NB4 (cell line): ENCODE measurements at regions not wholly inside any gene's neighbourhood (a gene's known extent, or its start where the extent isn't known, plus 50 kb on each side); places are given as distances from the start of the nearest gene placed in this dataset.
A peak's percentile ranks its signal among the peaks of the same experiment; 100 is the strongest.

Experiments
- DNase-seq: peaks from one replicate; pipeline ENCODE4 v3.0.0; 2010; ENCODE audit warnings: low read depth
- H3K4me3 ChIP-seq: one replicate; pipeline ENCODE4 v1.5.1; 2011; ENCODE audit warnings: mild to moderate bottlenecking, low read depth, low read length, moderate library complexity
- CTCF ChIP-seq: IDR thresholded peaks from one replicate; pipeline ENCODE4 v1.5.1; 2012; ENCODE audit warnings: low read depth, low read length
- MAX ChIP-seq: IDR thresholded peaks from 2 replicates; pipeline ENCODE4 v1.6.1; 2011; ENCODE audit warnings: low read depth, low read length
- MYC ChIP-seq: IDR thresholded peaks from 2 replicates; pipeline ENCODE4 v1.6.1; 2011; ENCODE audit warnings: low read depth, low read length
- POLR2A ChIP-seq: IDR thresholded peaks from 2 replicates; pipeline ENCODE4 v1.6.1; 2011; ENCODE audit warnings: mild to moderate bottlenecking; ENCODE audit not compliant: insufficient read length; ENCODE audit errors: extremely low read depth

GRCh38 chr13:95485045-95485517, 67.4 kb upstream of the CLDN10 start:
- TF ChIP-seq CTCF (peak; percentile 25), MYC (peak; percentile 42; the same call in 1 of the 2 replicates), POLR2A (no peak), MAX (peak; percentile 93)
- no peak overlapping the region for H3K4me3 ChIP-seq
- DNase-seq = peak; percentile 67

- H3K4me3 ChIP-seq = no peak overlapping the region
- DNase-seq = no peak
- no peak for TF ChIP-seq MYC
- TF ChIP-seq POLR2A = no peak
- TF ChIP-seq MAX = no peak
- no peak for TF ChIP-seq CTCF
Measured at GRCh38 chr13:95485518-95486144, 66.9 kb upstream of the CLDN10 start.

- no peak overlapping the region for H3K4me3 ChIP-seq
- TF ChIP-seq POLR2A = no peak
- no peak for TF ChIP-seq CTCF
- no peak for TF ChIP-seq MAX
- no peak for TF ChIP-seq MYC
- DNase-seq = no peak
Measured at GRCh38 chr13:95492044-95492801, 60.3 kb upstream of the CLDN10 start.

GRCh38 chr13:95494082-95494681, 58.3 kb upstream of the CLDN10 start:
- H3K4me3 ChIP-seq = no peak overlapping the region
- DNase-seq = peak; percentile 72

GRCh38 chr13:95496485-95496884, 56.0 kb upstream of the CLDN10 start:
- H3K4me3 ChIP-seq = no peak overlapping the region
- no peak for DNase-seq
- TF ChIP-seq MAX = no peak

More at GRCh38 chr13:95494082-95494681, 58.3 kb upstream of the CLDN10 start:
- TF ChIP-seq MAX (no peak), CTCF (peak; percentile 55)

GRCh38 chr13:95497381-95497807, 55.1 kb upstream of the CLDN10 start:
- no peak for DNase-seq
- no peak overlapping the region for H3K4me3 ChIP-seq
- TF ChIP-seq POLR2A (no peak), CTCF (no peak), MAX (no peak), MYC (no peak)
